ENCODE measurements at regions not wholly inside any gene's neighbourhood (a gene's known extent, or its start where the extent isn't known, plus 50 kb on each side); places are given as distances from the start of the nearest gene placed in this dataset.

DNA sequence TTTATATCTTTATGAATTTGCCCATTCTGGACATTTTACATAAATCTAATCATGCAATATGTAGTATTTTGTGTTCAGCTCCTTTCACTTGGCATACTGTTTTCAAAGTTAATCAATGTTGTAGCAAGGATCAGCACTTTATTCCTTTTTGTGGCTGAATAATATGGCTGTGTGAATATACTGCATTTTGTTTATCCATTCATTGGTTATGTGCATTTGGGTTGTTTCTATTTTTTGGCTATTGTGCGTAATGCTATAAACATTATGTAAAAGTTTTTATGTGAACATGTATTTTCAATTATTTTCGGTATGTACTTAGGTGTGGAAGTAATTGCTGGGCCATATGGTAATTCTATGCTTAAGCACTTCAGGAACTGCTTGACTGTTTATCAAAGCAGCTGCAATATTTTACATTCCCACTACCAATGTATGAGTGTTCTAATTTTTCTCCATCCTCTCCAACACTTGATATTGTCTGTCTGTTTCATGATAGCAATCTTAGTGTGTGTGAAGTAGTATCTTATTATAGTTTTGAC lies 101.3 kb upstream of the P2RY1 start:
- Histone ChIP-seq H2AFZ (ENCODE audit: control insufficient read depth, low read length) (no peak overlapping the region), H3K27me3 (ENCODE audit: control insufficient read depth, extremely low read depth, insufficient read depth, low read length) (no peaks in the 10 kb centered on the region), H3K79me2 (ENCODE audit: control insufficient read depth, insufficient read depth, low read length) (no peaks in the 10 kb centered on the region), H3K9ac (ENCODE audit: control insufficient read depth, extremely low read depth, insufficient read depth, low read length) (no peak overlapping the region), H3K36me3 (ENCODE audit: control insufficient read depth in 2 of 2, extremely low read depth in 1 of 2, insufficient read depth in 2 of 2, low read length in 2 of 2) (no peaks in the 10 kb centered on the region), H4K20me1 (ENCODE audit: control insufficient read depth, extremely low read depth, insufficient read depth, low read length) (no peaks in the 10 kb centered on the region), H3K9me1 (ENCODE audit: control insufficient read depth, extremely low read depth, insufficient read depth, low read length) (no peaks in the 10 kb centered on the region), H3K4me2 (ENCODE audit: control insufficient read depth, extremely low read depth, insufficient read depth, low read depth, low read length) (no peak overlapping the region), H3K9me3 (ENCODE audit: control insufficient read depth, low read depth, low read length) (no peaks in the 10 kb centered on the region), H3K27ac (ENCODE audit: control insufficient read depth, insufficient read depth, low read length) (no peak overlapping the region), H3K4me3 (ENCODE audit: control insufficient read depth in 2 of 3, extremely low read depth in 1 of 3, insufficient read depth in 2 of 3, low read depth in 1 of 3, low read length in 3 of 3) (no peak overlapping the region), H3K4me1 (ENCODE audit: control insufficient read depth, extremely low read depth, insufficient read depth, low read length) (no peaks in the 10 kb centered on the region)
- TF ChIP-seq, protein P1, sequence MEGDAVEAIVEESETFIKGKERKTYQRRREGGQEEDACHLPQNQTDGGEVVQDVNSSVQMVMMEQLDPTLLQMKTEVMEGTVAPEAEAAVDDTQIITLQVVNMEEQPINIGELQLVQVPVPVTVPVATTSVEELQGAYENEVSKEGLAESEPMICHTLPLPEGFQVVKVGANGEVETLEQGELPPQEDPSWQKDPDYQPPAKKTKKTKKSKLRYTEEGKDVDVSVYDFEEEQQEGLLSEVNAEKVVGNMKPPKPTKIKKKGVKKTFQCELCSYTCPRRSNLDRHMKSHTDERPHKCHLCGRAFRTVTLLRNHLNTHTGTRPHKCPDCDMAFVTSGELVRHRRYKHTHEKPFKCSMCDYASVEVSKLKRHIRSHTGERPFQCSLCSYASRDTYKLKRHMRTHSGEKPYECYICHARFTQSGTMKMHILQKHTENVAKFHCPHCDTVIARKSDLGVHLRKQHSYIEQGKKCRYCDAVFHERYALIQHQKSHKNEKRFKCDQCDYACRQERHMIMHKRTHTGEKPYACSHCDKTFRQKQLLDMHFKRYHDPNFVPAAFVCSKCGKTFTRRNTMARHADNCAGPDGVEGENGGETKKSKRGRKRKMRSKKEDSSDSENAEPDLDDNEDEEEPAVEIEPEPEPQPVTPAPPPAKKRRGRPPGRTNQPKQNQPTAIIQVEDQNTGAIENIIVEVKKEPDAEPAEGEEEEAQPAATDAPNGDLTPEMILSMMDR (optimal IDR thresholded peaks at IDR 0.05 in 1 of 3, IDR thresholded peaks at IDR 0.05 in 1 of 3, conservative IDR thresholded peaks at IDR 0.05 in 1 of 3; ENCODE audit: extremely low read depth in 1 of 3, insufficient read depth in 2 of 3, low read length in 3 of 3), result no peak
- no peak for TF ChIP-seq EZH2 (IDR thresholded peaks at IDR 0.05; ENCODE audit: low read length)
- FAIRE-seq, result no peak
- dilution Hi-C loops (cut with MboI; ENCODE audit: extremely low pct_ligation_motif_present, low sequenced_read_pairs), result no loop called here
- DNase-seq (ENCODE audit: low read depth, low spot score), result no peak

DNA sequence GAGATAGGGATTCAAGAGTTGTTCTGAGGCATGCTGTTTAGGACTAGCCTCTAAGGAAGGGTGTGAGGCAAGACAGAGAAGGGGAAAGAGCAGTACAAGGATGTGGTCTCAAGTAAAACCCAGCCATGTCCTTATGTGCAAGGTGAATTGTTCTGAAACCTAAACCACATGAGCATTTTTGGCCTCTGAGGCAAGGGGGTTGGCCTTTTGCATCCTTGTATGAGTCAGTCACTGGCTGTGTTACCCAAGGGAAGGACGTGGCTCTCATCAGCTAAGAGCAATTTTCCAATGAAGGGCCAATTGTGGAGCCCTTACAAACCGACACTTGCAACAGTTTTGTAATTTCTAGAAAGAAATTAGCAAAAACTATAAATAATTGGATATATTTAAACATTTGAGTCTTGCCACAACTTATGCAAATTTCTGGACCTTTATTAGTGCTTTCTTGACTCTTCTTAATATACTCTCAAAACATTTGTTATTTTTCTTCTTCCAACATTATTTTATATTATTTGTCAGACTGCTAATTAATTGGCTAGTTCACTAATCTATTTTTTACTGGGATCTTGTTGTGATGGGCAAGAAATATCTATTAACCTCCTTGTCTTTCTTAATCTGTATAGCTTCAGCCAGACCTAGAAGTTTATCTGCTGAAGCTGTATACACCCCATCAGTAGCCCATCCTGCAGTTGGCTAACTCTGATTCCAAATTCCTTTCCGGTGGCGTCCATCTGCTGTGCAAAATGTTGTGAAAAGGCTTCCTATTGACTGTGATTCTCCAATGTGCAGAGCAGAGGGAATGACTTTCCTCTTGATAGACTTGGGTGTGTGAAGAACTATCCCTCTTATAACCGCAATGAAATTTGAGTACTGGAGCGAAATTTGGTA lies 97.7 kb upstream of the P2RY1 start:
- Histone ChIP-seq H3K27me3 (ENCODE audit: control insufficient read depth, extremely low read depth, insufficient read depth, low read length) (no peaks in the 10 kb centered on the region), H3K79me2 (ENCODE audit: control insufficient read depth, insufficient read depth, low read length) (no peaks in the 10 kb centered on the region), H2AFZ (ENCODE audit: control insufficient read depth, low read length) (no peak overlapping the region), H3K4me2 (ENCODE audit: control insufficient read depth, extremely low read depth, insufficient read depth, low read depth, low read length) (no peak overlapping the region), H3K4me3 (ENCODE audit: control insufficient read depth in 2 of 3, extremely low read depth in 1 of 3, insufficient read depth in 2 of 3, low read depth in 1 of 3, low read length in 3 of 3) (no peak overlapping the region), H3K4me1 (ENCODE audit: control insufficient read depth, extremely low read depth, insufficient read depth, low read length) (no peaks in the 10 kb centered on the region), H3K27ac (ENCODE audit: control insufficient read depth, insufficient read depth, low read length) (no peak overlapping the region), H3K36me3 (ENCODE audit: control insufficient read depth in 2 of 2, extremely low read depth in 1 of 2, insufficient read depth in 2 of 2, low read length in 2 of 2) (no peaks in the 10 kb centered on the region), H3K9ac (ENCODE audit: control insufficient read depth, extremely low read depth, insufficient read depth, low read length) (no peak overlapping the region), H4K20me1 (ENCODE audit: control insufficient read depth, extremely low read depth, insufficient read depth, low read length) (no peaks in the 10 kb centered on the region), H3K9me1 (ENCODE audit: control insufficient read depth, extremely low read depth, insufficient read depth, low read length) (no peaks in the 10 kb centered on the region), H3K9me3 (ENCODE audit: control insufficient read depth, low read depth, low read length) (no peaks in the 10 kb centered on the region)
- FAIRE-seq (peak; percentile 76), DNase-seq (ENCODE audit: low read depth, low spot score) (no peak)
- TF ChIP-seq, protein P1 (optimal IDR thresholded peaks at IDR 0.05 in 1 of 3, IDR thresholded peaks at IDR 0.05 in 1 of 3, conservative IDR thresholded peaks at IDR 0.05 in 1 of 3; ENCODE audit: extremely low read depth in 1 of 3, insufficient read depth in 2 of 3, low read length in 3 of 3), result no peak
- TF ChIP-seq EZH2 (IDR thresholded peaks at IDR 0.05; ENCODE audit: low read length), result no peak
- dilution Hi-C loops (cut with MboI; ENCODE audit: extremely low pct_ligation_motif_present, low sequenced_read_pairs), result no loop called here

All from keratinocyte (primary cell).